CD4-positive, CD25-positive, alpha-beta regulatory T cell (primary cell): ENCODE measurements at regions not wholly inside any gene's neighbourhood (a gene's known extent, or its start where the extent isn't known, plus 50 kb on each side); places are given as distances from the start of the nearest gene placed in this dataset.

ENCODE experiments used
- ATAC-seq, 2 donors: fragments of 150-1000 bp; cut with Tn5 transposase; one replicate each; pipeline ENCODE4 v1.10.0; 2021; ENCODE audit warnings: low read depth in 2 of 2, moderate number of reproducible peaks in 2 of 2, moderate library complexity in 1 of 2
- DNase-seq, 3 donors: peaks; one replicate each; pipeline versions ENCODE4 v3.0.0 to v3.0.0-alpha.2; 2012 to 2022; ENCODE audit warnings: mixed read lengths in 1 of 3
- H3K27ac ChIP-seq: one replicate; pipeline ENCODE4 v1.7.0; 2013; ENCODE audit warnings: mild to moderate bottlenecking, low read length; ENCODE audit not compliant: insufficient read depth, poor library complexity, severe bottlenecking
- H3K27me3 ChIP-seq: one replicate; pipeline ENCODE4 v1.7.0; 2013; ENCODE audit warnings: low read length; ENCODE audit not compliant: control insufficient read depth, insufficient read depth
- H3K36me3 ChIP-seq: one replicate; pipeline ENCODE4 v1.7.0; 2013; ENCODE audit warnings: mild to moderate bottlenecking, low read length, moderate library complexity; ENCODE audit not compliant: control insufficient read depth, insufficient read depth
- H3K4me1 ChIP-seq: 2 replicates; pipeline ENCODE4 v1.7.0; 2013; ENCODE audit warnings: mild to moderate bottlenecking, low read length; ENCODE audit not compliant: insufficient read depth, control insufficient read depth, poor library complexity, severe bottlenecking
- H3K4me3 ChIP-seq: one replicate; pipeline ENCODE4 v1.7.0; 2013; ENCODE audit warnings: low read depth, mild to moderate bottlenecking, low read length, moderate library complexity
- H3K9me3 ChIP-seq, 2 experiments: 1 replicate in 1 of 2; 2 replicates in 1 of 2; pipeline ENCODE4 v1.7.0; 2013; ENCODE audit warnings: low read length in 2 of 2, mild to moderate bottlenecking in 1 of 2, moderate library complexity in 1 of 2; ENCODE audit not compliant: control insufficient read depth in 2 of 2
- H3K27ac Mint-ChIP-seq, 3 donors: one replicate each; pipeline ENCODE4 v1.8.0; 2020 to 2022; ENCODE audit warnings: mild to moderate bottlenecking in 3 of 3, mixed read lengths in 3 of 3, moderate library complexity in 2 of 3
- H3K27me3 Mint-ChIP-seq: one replicate; pipeline ENCODE4 v1.8.0; 2022; ENCODE audit warnings: mild to moderate bottlenecking, mixed read lengths
- H3K36me3 Mint-ChIP-seq: one replicate; pipeline ENCODE4 v1.8.0; 2020; ENCODE audit warnings: mixed read lengths
- H3K4me1 Mint-ChIP-seq, 4 donors: one replicate each; pipeline ENCODE4 v1.8.0; 2020 to 2022; ENCODE audit warnings: mixed read lengths in 4 of 4, mild to moderate bottlenecking in 1 of 4
- H3K4me3 Mint-ChIP-seq, 4 donors: one replicate each; pipeline ENCODE4 v1.8.0; 2020 to 2022; ENCODE audit warnings: mild to moderate bottlenecking in 4 of 4, mixed read lengths in 4 of 4, moderate library complexity in 3 of 4
- H3K9me3 Mint-ChIP-seq, 7 donors: one replicate each; pipeline ENCODE4 v1.8.0; 2020 to 2022; ENCODE audit warnings: mixed read lengths in 7 of 7, mild to moderate bottlenecking in 3 of 7, moderate library complexity in 2 of 7

DNA sequence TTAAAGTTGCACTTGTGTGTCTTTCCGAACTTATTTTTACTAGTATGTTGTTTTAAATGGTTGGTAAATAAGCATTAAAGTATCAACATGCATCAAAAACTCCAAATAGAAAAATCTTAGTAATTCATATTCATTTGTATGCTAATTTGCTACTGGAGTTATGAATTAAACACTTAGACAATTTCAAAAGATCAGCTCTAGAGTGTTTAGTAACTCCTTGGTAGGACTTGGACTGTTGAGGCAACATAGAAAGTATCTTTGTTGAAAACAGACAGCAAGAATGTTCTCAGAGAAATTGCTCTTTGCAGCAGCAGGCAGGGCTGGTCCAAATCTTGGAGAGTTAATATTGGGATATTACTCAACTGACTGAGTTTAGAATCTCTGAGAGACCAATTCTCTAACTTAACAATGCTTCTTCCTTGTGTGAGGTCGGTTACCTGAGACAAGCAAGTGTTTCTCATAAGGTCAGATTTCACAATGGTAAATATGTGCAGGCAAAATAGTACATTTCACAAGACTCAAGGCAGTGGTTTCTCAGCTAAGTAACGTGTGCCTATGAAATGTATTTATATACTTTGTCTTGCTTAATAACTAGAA, 147.8 kb upstream of the IL12A start:
- ATAC-seq = no peak
- peaks cover 5% of the 10 kb centered on the region for H3K27me3 ChIP-seq

DNA sequence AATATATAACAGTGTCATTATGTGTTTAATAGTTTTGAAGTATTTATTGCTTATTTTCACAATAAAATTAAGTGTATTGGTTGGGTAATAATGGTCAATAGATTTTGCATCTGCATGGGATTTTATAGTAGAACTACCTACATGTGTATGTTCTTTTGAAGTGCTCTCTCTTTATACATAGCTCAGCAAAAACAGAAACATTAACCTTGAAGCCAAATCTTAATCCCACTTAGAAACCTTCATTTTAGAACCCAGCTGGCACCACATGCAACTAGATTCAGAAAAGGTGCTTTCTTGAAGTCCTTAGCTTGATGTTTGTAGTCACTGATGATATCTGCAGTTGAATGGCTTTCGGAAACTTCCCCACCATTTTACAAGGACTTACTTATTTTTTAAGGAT, 146.9 kb upstream of the IL12A start:
- no peaks in the 10 kb centered on the region for H3K9me3 ChIP-seq
- H3K9me3 Mint-ChIP-seq = peaks cover 0 to 5% (median 0%) of the 10 kb centered on the region in 7 donors
- H3K4me1 ChIP-seq = no peaks in the 10 kb centered on the region
- H3K27ac ChIP-seq = no peak overlapping the region
- H3K27me3 ChIP-seq = peaks cover 5% of the 10 kb centered on the region
- no peak overlapping the region for H3K4me3 ChIP-seq
- no peak overlapping the region for H3K4me3 Mint-ChIP-seq
- H3K36me3 ChIP-seq = no peaks in the 10 kb centered on the region
- H3K36me3 Mint-ChIP-seq = no peaks in the 10 kb centered on the region
- no peak overlapping the region for H3K27ac Mint-ChIP-seq
- H3K27me3 Mint-ChIP-seq = peaks cover 22% of the 10 kb centered on the region
- DNase-seq = no peak
- ATAC-seq = no peak
- peaks cover 0 to 4% (median 0%) of the 10 kb centered on the region in 4 donors for H3K4me1 Mint-ChIP-seq

More for the DNA sequence above, 147.8 kb upstream of the IL12A start:
- DNase-seq = no peak
- no peak overlapping the region for H3K27ac ChIP-seq
- H3K4me3 ChIP-seq = no peak overlapping the region
- Mint-ChIP-seq H3K27me3 (peaks cover 22% of the 10 kb centered on the region), H3K4me1 (peaks cover 0 to 4% (median 0%) of the 10 kb centered on the region in 4 donors), H3K4me3 (no peak overlapping the region), H3K27ac (no peak overlapping the region), H3K9me3 (peaks cover 0 to 5% (median 0%) of the 10 kb centered on the region in 7 donors), H3K36me3 (no peaks in the 10 kb centered on the region)
- no peaks in the 10 kb centered on the region for H3K9me3 ChIP-seq
- no peaks in the 10 kb centered on the region for H3K36me3 ChIP-seq
- no peaks in the 10 kb centered on the region for H3K4me1 ChIP-seq

- Mint-ChIP-seq H3K27ac (no peak overlapping the region), H3K9me3 (peaks cover 0 to 3% (median 0%) of the 10 kb centered on the region in 7 donors)
Measured at GRCh38 chr3:159843840-159844730, 144.6 kb upstream of the IL12A start.

DNA sequence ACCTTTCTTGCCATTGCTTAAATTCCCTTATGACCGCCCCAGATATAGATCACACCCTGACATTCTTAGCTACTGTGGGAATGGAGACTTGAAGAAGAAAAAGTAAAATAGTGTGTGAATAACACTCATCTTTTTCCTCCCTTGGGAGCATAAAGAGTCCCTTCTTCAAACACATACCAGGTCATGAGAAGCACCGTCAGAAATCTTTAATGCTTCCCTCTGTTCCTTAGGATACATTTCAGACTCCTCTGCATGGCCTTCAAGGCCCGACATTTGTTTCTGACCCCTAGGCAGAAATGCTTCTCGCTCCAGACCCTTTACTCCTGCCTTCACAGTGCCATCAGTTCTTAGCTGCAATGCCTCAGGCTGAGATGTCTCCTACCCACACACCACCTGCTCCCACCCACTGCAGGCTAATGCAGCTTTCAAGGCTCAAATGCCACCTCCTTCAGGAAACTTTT, 143.8 kb upstream of the IL12A start:
- Mint-ChIP-seq H3K9me3 (peaks cover 0 to 3% (median 0%) of the 10 kb centered on the region in 7 donors), H3K27ac (no peak overlapping the region), H3K4me3 (no peak overlapping the region), H3K36me3 (no peaks in the 10 kb centered on the region), H3K27me3 (peaks cover 22% of the 10 kb centered on the region), H3K4me1 (peaks cover 0 to 4% (median 0%) of the 10 kb centered on the region in 4 donors)
- ATAC-seq = no peak
- Histone ChIP-seq H3K9me3 (no peaks in the 10 kb centered on the region), H3K27ac (no peak overlapping the region), H3K4me1 (no peaks in the 10 kb centered on the region), H3K27me3 (peaks cover 2% of the 10 kb centered on the region), H3K4me3 (no peak overlapping the region), H3K36me3 (no peaks in the 10 kb centered on the region)
- DNase-seq = no peak

More at GRCh38 chr3:159843840-159844730, 144.6 kb upstream of the IL12A start:
- no peak for DNase-seq
- no peaks in the 10 kb centered on the region for H3K4me1 ChIP-seq
- no peak overlapping the region for H3K4me3 ChIP-seq
- Mint-ChIP-seq H3K4me3 (no peak overlapping the region), H3K36me3 (no peaks in the 10 kb centered on the region), H3K4me1 (peaks cover 0 to 4% (median 0%) of the 10 kb centered on the region in 4 donors), H3K27me3 (peaks cover 22% of the 10 kb centered on the region)
- H3K9me3 ChIP-seq = no peaks in the 10 kb centered on the region
- peaks cover 2% of the 10 kb centered on the region for H3K27me3 ChIP-seq
- no peaks in the 10 kb centered on the region for H3K36me3 ChIP-seq
- H3K27ac ChIP-seq = no peak overlapping the region
- ATAC-seq = no peak

DNA sequence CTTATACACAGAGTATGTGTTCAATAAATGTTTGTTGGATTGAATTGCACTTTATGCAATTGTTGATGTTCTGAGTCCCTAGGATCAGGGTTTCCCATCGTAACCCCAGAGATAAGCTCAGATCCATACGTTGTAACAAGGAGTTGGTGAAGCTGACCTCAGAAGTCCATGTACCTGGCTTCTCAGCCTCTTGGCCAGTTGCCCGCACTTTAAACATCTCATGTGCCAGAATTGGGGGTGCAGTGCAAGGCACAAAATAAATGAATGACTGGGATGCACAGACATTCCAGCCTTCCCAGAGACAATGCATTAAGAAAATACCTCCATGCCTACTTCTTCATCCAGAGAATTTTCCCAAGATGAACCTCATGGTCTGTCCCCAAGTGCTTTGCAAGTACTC, 142.9 kb upstream of the IL12A start:
- H3K4me1 ChIP-seq = no peaks in the 10 kb centered on the region
- Mint-ChIP-seq H3K9me3 (peaks cover 0 to 5% (median 0%) of the 10 kb centered on the region in 7 donors), H3K27me3 (peaks cover 25% of the 10 kb centered on the region), H3K27ac (no peak overlapping the region), H3K36me3 (no peaks in the 10 kb centered on the region), H3K4me3 (no peak overlapping the region), H3K4me1 (no peaks in the 10 kb centered on the region)
- DNase-seq = no peak
- H3K36me3 ChIP-seq = no peaks in the 10 kb centered on the region
- H3K4me3 ChIP-seq = no peak overlapping the region
- no peak for ATAC-seq
- H3K27me3 ChIP-seq = peaks cover 2% of the 10 kb centered on the region
- H3K9me3 ChIP-seq = no peaks in the 10 kb centered on the region
- H3K27ac ChIP-seq = no peak overlapping the region

GRCh38 chr3:159846255-159846654, 142.4 kb upstream of the IL12A start:
- Mint-ChIP-seq H3K27ac (no peak overlapping the region), H3K4me3 (no peak overlapping the region), H3K36me3 (no peaks in the 10 kb centered on the region), H3K9me3 (peaks cover 0 to 5% (median 0%) of the 10 kb centered on the region in 7 donors), H3K27me3 (peaks cover 24% of the 10 kb centered on the region), H3K4me1 (no peaks in the 10 kb centered on the region)
- no peak overlapping the region for H3K4me3 ChIP-seq
- H3K36me3 ChIP-seq = no peaks in the 10 kb centered on the region
- ATAC-seq = no peak
- H3K27ac ChIP-seq = no peak overlapping the region
- peaks cover under 1% of the 10 kb centered on the region for H3K27me3 ChIP-seq
- H3K9me3 ChIP-seq = no peaks in the 10 kb centered on the region
- no peaks in the 10 kb centered on the region for H3K4me1 ChIP-seq
- no peak for DNase-seq

- no peaks in the 10 kb centered on the region for H3K36me3 Mint-ChIP-seq
Measured at GRCh38 chr3:159848348-159849118, 140.1 kb upstream of the IL12A start.

More at GRCh38 chr3:159848348-159849118, 140.1 kb upstream of the IL12A start:
- Histone ChIP-seq H3K4me1 (no peaks in the 10 kb centered on the region), H3K27me3 (no peaks in the 10 kb centered on the region), H3K9me3 (no peaks in the 10 kb centered on the region), H3K4me3 (no peak overlapping the region), H3K27ac (no peak overlapping the region), H3K36me3 (no peaks in the 10 kb centered on the region)
- Mint-ChIP-seq H3K27me3 (peaks cover 35% of the 10 kb centered on the region), H3K27ac (no peak overlapping the region), H3K4me3 (no peak overlapping the region), H3K4me1 (no peaks in the 10 kb centered on the region), H3K9me3 (peaks cover 0 to 5% (median 0%) of the 10 kb centered on the region in 7 donors)
- no peak for ATAC-seq
- no peak for DNase-seq
